ENCODE measurements at regions not wholly inside any gene's neighbourhood (a gene's known extent, or its start where the extent isn't known, plus 50 kb on each side); places are given as distances from the start of the nearest gene placed in this dataset.

DNA sequence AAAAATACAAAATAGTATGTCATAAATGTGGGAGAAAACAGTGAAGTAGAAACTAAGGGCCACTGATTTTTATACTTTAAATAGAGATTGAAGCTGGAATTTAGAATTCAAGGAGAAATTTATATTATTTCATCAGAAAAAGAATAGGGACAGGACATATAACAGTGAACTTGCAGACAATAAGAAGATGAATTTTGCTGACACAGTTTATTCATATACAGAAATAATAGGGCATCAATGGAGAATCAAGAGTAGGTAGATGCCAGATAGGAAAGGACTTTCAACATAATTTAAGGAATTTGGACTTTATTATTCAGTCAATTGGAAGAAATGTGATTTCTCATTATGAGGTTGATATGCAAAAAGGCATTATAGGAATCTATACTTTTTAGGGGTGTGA, 118.9 kb upstream of the HNMT start:
- DNase-seq (no peak), ATAC-seq (ENCODE audit: low read depth) (no peak)
- H4K5ac ChIP-seq (ENCODE audit: low read depth, low read length), result no peak overlapping the region
- H3K9me1 ChIP-seq (ENCODE audit: insufficient read depth, low read length), result no peaks in the 10 kb centered on the region
- intact Hi-C loops (cut with micrococcal nuclease) (no loop called here), dilution Hi-C loops (cut with HindIII; ENCODE audit: low sequenced_read_pairs, unreplicated experiment) (no loop called here), in situ Hi-C loops (cut with MboI; ENCODE audit: low sequenced_read_pairs) (loop anchor here (25.0 kb wide), 1 partner anchor 1933 kb away; no protein-coding TSS in a partner anchor)
- POLR2A ChIA-PET (ENCODE audit: unreplicated experiment), result no interaction called here
- H3K23ac ChIP-seq (ENCODE audit: low read depth, low read length), result no peak overlapping the region
- no TSS peak for BruUV-seq (replicated peaks)
- no peak overlapping the region for H2BK15ac ChIP-seq (ENCODE audit: low read depth, low read length)
- no peak overlapping the region for H2AK5ac ChIP-seq (ENCODE audit: low read depth, low read length)
- no peak overlapping the region for H3K9ac ChIP-seq (ENCODE audit: low read depth, low read length)
- no peak overlapping the region for H3K4me3 ChIP-seq (ENCODE audit: insufficient read depth, low read depth, low read length)
- no peak overlapping the region for H3K27ac ChIP-seq (ENCODE audit: insufficient read depth, low read length)
- no peak overlapping the region for H2BK20ac ChIP-seq (ENCODE audit: low read depth, low read length)
- no peak overlapping the region for H2AK9ac ChIP-seq (replicated peaks; ENCODE audit: low read depth, low read length, poor library complexity)
- no peak overlapping the region for H2BK120ac ChIP-seq (ENCODE audit: low read depth, low read length)
- H3K4me2 ChIP-seq (ENCODE audit: low read depth, low read length), result no peak overlapping the region
- H4K8ac ChIP-seq (ENCODE audit: low read depth in 2 of 2, low read length in 2 of 2), result no peak overlapping the region
- H3K36me3 ChIP-seq (ENCODE audit: control insufficient read depth, insufficient read depth, low read length), result no peaks in the 10 kb centered on the region
- H3K4me1 ChIP-seq (ENCODE audit: control insufficient read depth, insufficient read depth, low read length), result no peaks in the 10 kb centered on the region
- H2BK5ac ChIP-seq (ENCODE audit: low read depth, low read length, poor library complexity, severe bottlenecking), result no peak overlapping the region
- H4K20me1 ChIP-seq (ENCODE audit: insufficient read depth, low read length), result no peaks in the 10 kb centered on the region
- H3K14ac ChIP-seq (replicated peaks; ENCODE audit: low read depth, low read length), result no peak overlapping the region
- H3K56ac ChIP-seq (ENCODE audit: extremely low read depth, insufficient read depth, low read length), result no peak overlapping the region
- no peak overlapping the region for H2AFZ ChIP-seq (replicated peaks; ENCODE audit: low read length, poor library complexity)
- TF ChIP-seq MAFK (IDR thresholded peaks at IDR 0.05; ENCODE audit: low read depth, low read length) (peak; percentile 78), MXI1 (IDR thresholded peaks at IDR 0.05; ENCODE audit: borderline replicate concordance, low read depth, low read length) (no peak)
- CTCF ChIA-PET, result no interaction called here
- H3K79me1 ChIP-seq (ENCODE audit: low read depth in 1 of 2, low read length in 2 of 2), result no peaks in the 10 kb centered on the region
- no peak overlapping the region for H3K18ac ChIP-seq (ENCODE audit: low read depth, low read length)
- no peak overlapping the region for H4K91ac ChIP-seq (ENCODE audit: insufficient read depth, low read depth, low read length)
- no peaks in the 10 kb centered on the region for H3K27me3 ChIP-seq (ENCODE audit: control insufficient read depth, insufficient read depth, low read length)
- no peaks in the 10 kb centered on the region for H3K9me3 ChIP-seq (ENCODE audit: control insufficient read depth, insufficient read depth, low read length)
- no peak overlapping the region for H3K4ac ChIP-seq (ENCODE audit: low read depth, low read length)

All from IMR-90 (cell line).